Breast epithelium (tissue), 4 donors: ENCODE measurements at regions not wholly inside any gene's neighbourhood (a gene's known extent, or its start where the extent isn't known, plus 50 kb on each side); places are given as distances from the start of the nearest gene placed in this dataset.
"Not testable (repeated sequence)": the region's sequence is repeated elsewhere in the genome, so short reads cannot be mapped to it uniquely, and the experiment has no call there.

Experiments
- DNase-seq, 2 donors: peaks; one replicate each; pipeline ENCODE4 v3.0.0-alpha.2; 2019; ENCODE audit warnings: low spot score in 2 of 2
- H3K27ac ChIP-seq, 2 donors: fragments of 200-600 bp; sonication (generic) in 1 of 2; one replicate each; pipeline ENCODE4 v1.5.1; 2016 to 2019; ENCODE audit warnings: mild to moderate bottlenecking in 1 of 2
- H3K27me3 ChIP-seq, 2 donors: fragments of 200-600 bp; sonication (generic) in 1 of 2; one replicate each; pipeline versions ENCODE4 v1.5.1 to v1.6.0; 2017 to 2019; ENCODE audit warnings: control low read depth in 1 of 2, mild to moderate bottlenecking in 1 of 2
- H3K36me3 ChIP-seq: fragments of 200-600 bp; one replicate; pipeline ENCODE4 v1.5.1; 2019
- H3K4me1 ChIP-seq, 2 donors: fragments of 200-600 bp; sonication (generic); one replicate each; pipeline ENCODE4 v1.5.1; 2016 to 2019; ENCODE audit warnings: control low read depth in 1 of 2
- H3K4me3 ChIP-seq, 3 donors: fragments of 200-600 bp; sonication (generic); 1 replicate in 2 of 3; 2 replicates in 1 of 3; pipeline ENCODE4 v1.5.1; 2016 to 2019; ENCODE audit warnings: mild to moderate bottlenecking in 3 of 3, moderate library complexity in 2 of 3
- H3K9me3 ChIP-seq, 2 donors: fragments of 200-600 bp; sonication (generic) in 1 of 2; one replicate each; pipeline ENCODE4 v1.5.1; 2016 to 2019; ENCODE audit warnings: control low read depth in 1 of 2
- CTCF ChIP-seq, 3 donors: fragments of 450-650 bp; IDR thresholded peaks; one replicate each; pipeline ENCODE4 v1.5.1; 2016 to 2017; ENCODE audit warnings: antibody characterized with exemption in 3 of 3, mild to moderate bottlenecking in 3 of 3, moderate library complexity in 3 of 3
- POLR2A ChIP-seq: fragments of 450-650 bp; IDR thresholded peaks from one replicate; pipeline ENCODE4 v1.6.1; 2016; ENCODE audit warnings: antibody characterized with exemption, mild to moderate bottlenecking, moderate library complexity
- POLR2AphosphoS5 ChIP-seq, 3 donors: sonication (generic); formaldehyde crosslinking; IDR thresholded peaks; one replicate each; pipeline ENCODE4 v1.6.1; 2017; ENCODE audit warnings: antibody characterized with exemption in 3 of 3
- intact Hi-C: fragments of 100-400 bp; cut with DNase I; formaldehyde crosslinking; loops from one replicate; pipeline ENCODE4 v1.15.1; 2023; ENCODE audit warnings: low total_unique reads

- H3K4me1 ChIP-seq, DNase-seq, intact Hi-C loops, H3K4me3 ChIP-seq, H3K9me3 ChIP-seq, H3K27me3 ChIP-seq, H3K27ac ChIP-seq, H3K36me3 ChIP-seq: not testable (repeated sequence)
Observed at GRCh38 chr4:10388146-10388545, 69.1 kb downstream of the ZNF518B start.

- Histone ChIP-seq H3K4me1 (no peaks in the 10 kb centered on the region), H3K27ac (no peak overlapping the region), H3K9me3 (no peaks in the 10 kb centered on the region), H3K36me3 (no peaks in the 10 kb centered on the region), H3K4me3 (no peak overlapping the region), H3K27me3 (no peaks in the 10 kb centered on the region)
- TF ChIP-seq POLR2AphosphoS5 (IDR thresholded peaks at IDR 0.05) (no peak), POLR2A (no peak), CTCF (IDR thresholded peaks at IDR 0.05) (no peak)
- intact Hi-C loops, result no loop called here
- DNase-seq, result no peak
Observed at GRCh38 chr4:10385994-10386394, 71.2 kb downstream of the ZNF518B start.

- Histone ChIP-seq H3K4me1 (no peaks in the 10 kb centered on the region), H3K36me3 (no peaks in the 10 kb centered on the region), H3K27me3 (no peaks in the 10 kb centered on the region), H3K9me3 (no peaks in the 10 kb centered on the region), H3K27ac (no peak overlapping the region), H3K4me3 (no peak overlapping the region)
- TF ChIP-seq CTCF (IDR thresholded peaks at IDR 0.05) (no peak), POLR2A (no peak), POLR2AphosphoS5 (IDR thresholded peaks at IDR 0.05) (no peak)
- no peak for DNase-seq
- intact Hi-C loops, result loop anchor here (5.0 kb wide), 1 partner anchor 597 kb away; no protein-coding TSS in a partner anchor
Observed at GRCh38 chr4:10384974-10385373, 72.3 kb downstream of the ZNF518B start.

GRCh38 chr4:10383417-10383816, 73.8 kb downstream of the ZNF518B start:
- TF ChIP-seq POLR2A (no peak), POLR2AphosphoS5 (IDR thresholded peaks at IDR 0.05) (no peak), CTCF (IDR thresholded peaks at IDR 0.05) (no peak)
- Histone ChIP-seq H3K9me3 (no peaks in the 10 kb centered on the region), H3K4me1 (no peaks in the 10 kb centered on the region), H3K27ac (no peak overlapping the region), H3K4me3 (no peak overlapping the region), H3K27me3 (no peaks in the 10 kb centered on the region), H3K36me3 (no peaks in the 10 kb centered on the region)
- no peak for DNase-seq
- intact Hi-C loops, result loop anchor here (5.0 kb wide), 1 partner anchor 599 kb away; no protein-coding TSS in a partner anchor

GRCh38 chr4:10382171-10382570, 75.1 kb downstream of the ZNF518B start:
- not testable (repeated sequence) for H3K36me3 ChIP-seq, H3K27ac ChIP-seq, H3K9me3 ChIP-seq, H3K4me1 ChIP-seq, H3K27me3 ChIP-seq, H3K4me3 ChIP-seq, DNase-seq
- intact Hi-C loops, result loop anchor here (5.0 kb wide), 1 partner anchor 600 kb away; no protein-coding TSS in a partner anchor

- DNase-seq, result no peak
- no peaks in the 10 kb centered on the region for H3K9me3 ChIP-seq
- H3K27ac ChIP-seq, result no peak overlapping the region
- TF ChIP-seq POLR2AphosphoS5 (IDR thresholded peaks at IDR 0.05) (no peak), POLR2A (no peak), CTCF (IDR thresholded peaks at IDR 0.05) (no peak)
- intact Hi-C loops, result loop anchor here (5.0 kb wide), 1 partner anchor 601 kb away; no protein-coding TSS in a partner anchor
- H3K27me3 ChIP-seq, result no peaks in the 10 kb centered on the region
- H3K36me3 ChIP-seq, result no peaks in the 10 kb centered on the region
- no peaks in the 10 kb centered on the region for H3K4me1 ChIP-seq
- H3K4me3 ChIP-seq, result no peak overlapping the region
Observed at GRCh38 chr4:10381146-10381545, 76.1 kb downstream of the ZNF518B start.
